Retinal pigment epithelial cell (primary cell): ENCODE measurements at regions not wholly inside any gene's neighbourhood (a gene's known extent, or its start where the extent isn't known, plus 50 kb on each side); places are given as distances from the start of the nearest gene placed in this dataset.

ENCODE experiments used
- DNase-seq: peaks from one replicate; pipeline ENCODE4 v3.0.0-alpha.2; 2010; ENCODE audit warnings: low read depth
- H3K4me3 ChIP-seq: 2 replicates; pipeline ENCODE4 v1.5.1; 2011; ENCODE audit warnings: mild to moderate bottlenecking, low read length, control low read depth, moderate library complexity
- TF ChIP-seq, protein P1 (sequence below): conservative IDR thresholded peaks from 2 replicates; pipeline ENCODE4 v1.5.1; 2011; ENCODE audit warnings: low read depth, low read length, control low read depth, inconsistent platforms

- TF ChIP-seq, protein P1, sequence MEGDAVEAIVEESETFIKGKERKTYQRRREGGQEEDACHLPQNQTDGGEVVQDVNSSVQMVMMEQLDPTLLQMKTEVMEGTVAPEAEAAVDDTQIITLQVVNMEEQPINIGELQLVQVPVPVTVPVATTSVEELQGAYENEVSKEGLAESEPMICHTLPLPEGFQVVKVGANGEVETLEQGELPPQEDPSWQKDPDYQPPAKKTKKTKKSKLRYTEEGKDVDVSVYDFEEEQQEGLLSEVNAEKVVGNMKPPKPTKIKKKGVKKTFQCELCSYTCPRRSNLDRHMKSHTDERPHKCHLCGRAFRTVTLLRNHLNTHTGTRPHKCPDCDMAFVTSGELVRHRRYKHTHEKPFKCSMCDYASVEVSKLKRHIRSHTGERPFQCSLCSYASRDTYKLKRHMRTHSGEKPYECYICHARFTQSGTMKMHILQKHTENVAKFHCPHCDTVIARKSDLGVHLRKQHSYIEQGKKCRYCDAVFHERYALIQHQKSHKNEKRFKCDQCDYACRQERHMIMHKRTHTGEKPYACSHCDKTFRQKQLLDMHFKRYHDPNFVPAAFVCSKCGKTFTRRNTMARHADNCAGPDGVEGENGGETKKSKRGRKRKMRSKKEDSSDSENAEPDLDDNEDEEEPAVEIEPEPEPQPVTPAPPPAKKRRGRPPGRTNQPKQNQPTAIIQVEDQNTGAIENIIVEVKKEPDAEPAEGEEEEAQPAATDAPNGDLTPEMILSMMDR = no peak
- no peak for DNase-seq
- no peak overlapping the region for H3K4me3 ChIP-seq
Measured at GRCh38 chr15:52857471-52857870, 67.3 kb upstream of the ONECUT1 start.

- H3K4me3 ChIP-seq = no peak overlapping the region
- no peak for DNase-seq
- TF ChIP-seq, protein P1 = no peak
Measured at GRCh38 chr15:52856286-52856685, 66.2 kb upstream of the ONECUT1 start.

- TF ChIP-seq, protein P1 = no peak
- H3K4me3 ChIP-seq = no peak overlapping the region
- no peak for DNase-seq
Measured at GRCh38 chr15:52855157-52855556, 65.0 kb upstream of the ONECUT1 start.

DNA sequence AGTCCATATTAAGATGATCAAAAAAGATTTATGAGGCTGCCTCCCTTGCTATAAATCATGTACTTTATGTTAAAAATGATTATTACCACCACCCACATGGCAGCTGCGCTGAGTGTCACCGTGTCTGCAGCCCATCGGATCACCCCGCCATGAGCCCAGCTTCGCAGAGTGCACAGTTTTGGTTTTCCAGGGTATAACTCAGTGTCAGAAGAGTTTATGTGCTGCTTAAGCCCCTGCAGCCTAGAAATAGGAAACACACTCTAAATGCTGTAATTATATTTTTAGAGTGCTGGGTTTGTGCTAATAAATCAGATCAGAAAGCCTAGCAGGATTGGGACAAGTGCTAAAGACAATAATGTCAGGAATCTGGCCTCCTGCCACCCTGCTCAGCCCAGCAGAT, 54.7 kb upstream of the ONECUT1 start:
- no peak overlapping the region for H3K4me3 ChIP-seq
- TF ChIP-seq, protein P1 = no peak
- no peak for DNase-seq
